WI38 (cell line): ENCODE measurements at regions not wholly inside any gene's neighbourhood (a gene's known extent, or its start where the extent isn't known, plus 50 kb on each side); places are given as distances from the start of the nearest gene placed in this dataset.

Source experiments
- H3K4me3 ChIP-seq: 2 replicates; pipeline ENCODE4 v1.5.1; 2011; ENCODE audit warnings: low read depth, mild to moderate bottlenecking, control low read depth, low read length
- CTCF ChIP-seq: IDR thresholded peaks from 2 replicates; pipeline ENCODE4 v1.5.1; 2012; ENCODE audit warnings: low read depth, mild to moderate bottlenecking, control low read depth, low read length

DNA sequence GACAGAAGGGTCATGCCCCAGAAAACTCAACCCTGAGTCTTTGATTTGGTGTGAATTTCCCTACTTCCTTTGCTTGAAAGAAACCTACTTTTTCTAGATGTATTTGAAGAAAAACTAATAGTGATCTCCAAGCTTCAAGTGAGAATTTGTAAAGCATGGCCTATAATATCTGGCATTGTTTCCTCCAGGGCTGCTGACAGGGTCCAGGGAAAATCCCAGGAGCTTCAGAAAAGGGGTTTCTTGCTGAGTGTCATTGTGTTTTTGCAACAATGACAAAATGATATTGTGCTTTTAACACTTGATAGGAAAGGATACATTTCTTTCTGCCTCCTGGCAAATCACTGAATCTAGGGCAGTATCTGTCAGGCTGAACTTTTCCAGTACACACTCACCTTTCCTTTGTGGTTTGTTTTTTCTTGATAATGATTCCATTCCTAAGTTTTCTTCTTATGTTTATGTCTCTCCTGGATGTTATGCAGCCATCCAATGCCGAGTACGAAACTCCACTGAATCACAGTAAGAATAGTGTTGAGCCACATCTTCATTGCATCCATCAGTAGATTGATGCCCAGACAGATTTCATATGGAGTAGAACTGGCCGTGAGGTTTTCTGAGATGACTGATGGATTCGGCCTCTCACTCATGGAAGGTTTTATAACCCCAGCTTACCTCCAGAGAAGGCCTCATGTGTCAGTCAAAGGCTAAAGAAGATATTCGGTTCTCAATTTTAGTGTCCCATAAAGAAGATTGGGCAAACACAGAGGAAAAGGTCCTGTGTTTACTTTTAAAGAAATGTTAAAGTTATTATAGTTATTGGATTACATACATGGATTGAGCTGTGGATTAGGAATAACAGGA lies 76.9 kb upstream of the STEAP1B start:
- no peak overlapping the region for H3K4me3 ChIP-seq
- TF ChIP-seq CTCF = no peak

GRCh38 chr7:22574754-22575520 lies 74.9 kb upstream of the STEAP1B start:
- no peak overlapping the region for H3K4me3 ChIP-seq
- no peak for TF ChIP-seq CTCF

DNA sequence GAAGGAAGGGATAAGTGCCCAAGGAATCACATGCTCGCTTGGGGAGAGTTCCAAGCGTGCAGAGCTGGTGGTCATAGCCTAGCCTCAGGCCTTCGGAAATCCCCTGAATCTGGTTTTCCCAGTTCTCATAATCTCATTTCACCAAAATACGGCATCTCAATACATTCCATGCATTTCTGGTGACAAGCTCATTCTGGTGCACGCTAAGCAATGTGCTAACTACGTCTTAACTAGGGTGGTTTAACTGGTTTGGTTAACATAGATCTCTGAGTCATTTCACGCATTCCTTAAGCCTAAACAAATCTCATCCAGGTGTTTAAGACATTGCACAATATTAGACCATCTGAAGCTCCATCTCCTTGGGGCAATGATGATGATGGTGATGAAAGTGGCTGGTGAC lies 72.9 kb upstream of the STEAP1B start:
- no peak overlapping the region for H3K4me3 ChIP-seq
- TF ChIP-seq CTCF = no peak

- no peak overlapping the region for H3K4me3 ChIP-seq
- no peak for TF ChIP-seq CTCF
Measured at GRCh38 chr7:22572292-22572691, 72.3 kb upstream of the STEAP1B start.

- H3K4me3 ChIP-seq = no peak overlapping the region
- TF ChIP-seq CTCF = no peak
Measured at GRCh38 chr7:22571766-22572165, 71.8 kb upstream of the STEAP1B start.

DNA sequence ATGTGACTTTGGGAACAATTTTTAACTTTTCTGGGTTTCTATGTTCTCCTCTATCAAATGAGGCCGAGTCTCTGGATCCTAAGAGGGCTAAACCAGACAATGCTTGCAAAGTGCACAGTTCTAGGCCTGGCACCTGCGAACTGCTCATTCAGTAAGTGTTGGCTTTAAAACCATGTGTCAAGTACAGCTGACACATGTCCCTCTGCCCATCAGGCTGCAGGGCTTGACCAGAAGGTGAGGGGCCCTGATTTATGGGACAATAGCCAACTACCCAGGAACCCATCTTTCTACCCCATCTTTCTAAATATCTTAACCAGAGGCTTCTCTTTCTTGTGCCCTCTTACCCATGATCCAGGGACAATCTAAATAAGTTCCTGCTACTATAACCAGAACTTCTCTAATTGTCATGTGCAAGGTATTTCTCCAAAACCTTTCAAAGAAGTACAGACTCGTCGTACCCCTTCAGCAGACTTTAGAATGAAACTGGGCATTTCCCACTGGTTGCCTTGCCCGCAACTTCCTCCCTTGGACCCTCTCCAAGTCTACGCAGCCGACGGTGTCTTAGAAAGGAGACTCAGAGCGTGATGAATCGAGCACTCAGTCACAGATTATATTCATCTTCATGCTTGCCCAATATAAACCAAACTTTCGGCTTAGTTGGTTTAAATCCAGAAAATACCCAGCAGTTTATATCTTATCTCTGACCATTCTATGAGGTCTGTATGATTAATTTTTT lies 69.8 kb upstream of the STEAP1B start:
- no peak for TF ChIP-seq CTCF
- H3K4me3 ChIP-seq = no peak overlapping the region
